RWPE2 (cell line): ENCODE measurements at regions not wholly inside any gene's neighbourhood (a gene's known extent, or its start where the extent isn't known, plus 50 kb on each side); places are given as distances from the start of the nearest gene placed in this dataset.

ENCODE experiments used
- ATAC-seq: fragments of 200-7000 bp; cut with Tn5 transposase; 3 replicates; pipeline ENCODE4 v1.9.1; 2021; ENCODE audit warnings: low read depth
- DNase-seq: peaks from one replicate; pipeline ENCODE4 v3.0.0-alpha.2; 2020; ENCODE audit warnings: low spot score
- H3K27ac ChIP-seq: fragments of 450-650 bp; 2 replicates; pipeline ENCODE4 v1.5.1; 2017; ENCODE audit warnings: mild to moderate bottlenecking; ENCODE audit not compliant: poor library complexity, severe bottlenecking
- H3K27me3 ChIP-seq: fragments of 250-450 bp; sonication (Bioruptor Pico); 2 replicates; pipeline ENCODE4 v1.5.1; 2021; ENCODE audit warnings: mild to moderate bottlenecking, moderate library complexity; ENCODE audit not compliant: insufficient read depth, poor library complexity, severe bottlenecking
- H3K36me3 ChIP-seq: fragments of 250-450 bp; sonication (Bioruptor Pico); 2 replicates; pipeline ENCODE4 v1.5.1; 2020; ENCODE audit warnings: low read depth, mild to moderate bottlenecking, moderate library complexity
- H3K4me1 ChIP-seq: fragments of 250-450 bp; sonication (Bioruptor Pico); 2 replicates; pipeline ENCODE4 v1.5.1; 2021; ENCODE audit warnings: mild to moderate bottlenecking, moderate library complexity; ENCODE audit not compliant: insufficient read depth, poor library complexity, severe bottlenecking
- H3K4me3 ChIP-seq: fragments of 250-450 bp; sonication (Bioruptor Pico); 2 replicates; pipeline ENCODE4 v1.5.1; 2021; ENCODE audit warnings: mild to moderate bottlenecking, moderate library complexity; ENCODE audit not compliant: severe bottlenecking
- H3K9me3 ChIP-seq: fragments of 250-450 bp; sonication (Bioruptor Pico); 2 replicates; pipeline ENCODE4 v1.5.1; 2021; ENCODE audit warnings: mild to moderate bottlenecking, moderate library complexity; ENCODE audit not compliant: severe bottlenecking
- TF ChIP-seq, protein P1 (sequence below): fragments of 450-650 bp; IDR thresholded peaks from one replicate; pipeline ENCODE4 v1.5.1; 2017; ENCODE audit warnings: mild to moderate bottlenecking, moderate library complexity; ENCODE audit not compliant: poor library complexity, severe bottlenecking

DNA sequence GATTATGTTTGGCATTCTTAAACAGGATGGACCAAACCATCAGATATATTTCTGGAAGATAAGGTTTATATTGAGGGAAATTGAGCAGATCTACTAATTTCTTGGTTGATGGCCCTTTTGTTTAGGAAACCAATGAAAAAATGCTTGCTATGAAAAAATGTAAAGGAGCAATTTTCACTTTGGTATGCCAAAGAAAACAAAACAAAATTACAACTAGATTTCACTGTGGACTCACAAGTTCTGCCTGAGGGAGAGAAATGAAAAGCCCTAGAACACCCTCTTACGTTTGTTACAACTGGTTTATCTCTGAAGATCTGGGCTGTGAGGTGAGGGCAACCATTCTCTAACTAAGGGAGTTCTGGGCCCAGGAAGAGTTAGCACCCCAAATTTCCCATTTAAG is 122.5 kb upstream of the IL15 start:
- H3K4me3 ChIP-seq: no peak overlapping the region
- ATAC-seq: no peak
- no peaks in the 10 kb centered on the region for H3K4me1 ChIP-seq
- DNase-seq: no peak
- H3K36me3 ChIP-seq: no peaks in the 10 kb centered on the region
- H3K9me3 ChIP-seq: no peaks in the 10 kb centered on the region
- H3K27ac ChIP-seq: no peak overlapping the region
- H3K27me3 ChIP-seq: no peaks in the 10 kb centered on the region
- TF ChIP-seq, protein P1, sequence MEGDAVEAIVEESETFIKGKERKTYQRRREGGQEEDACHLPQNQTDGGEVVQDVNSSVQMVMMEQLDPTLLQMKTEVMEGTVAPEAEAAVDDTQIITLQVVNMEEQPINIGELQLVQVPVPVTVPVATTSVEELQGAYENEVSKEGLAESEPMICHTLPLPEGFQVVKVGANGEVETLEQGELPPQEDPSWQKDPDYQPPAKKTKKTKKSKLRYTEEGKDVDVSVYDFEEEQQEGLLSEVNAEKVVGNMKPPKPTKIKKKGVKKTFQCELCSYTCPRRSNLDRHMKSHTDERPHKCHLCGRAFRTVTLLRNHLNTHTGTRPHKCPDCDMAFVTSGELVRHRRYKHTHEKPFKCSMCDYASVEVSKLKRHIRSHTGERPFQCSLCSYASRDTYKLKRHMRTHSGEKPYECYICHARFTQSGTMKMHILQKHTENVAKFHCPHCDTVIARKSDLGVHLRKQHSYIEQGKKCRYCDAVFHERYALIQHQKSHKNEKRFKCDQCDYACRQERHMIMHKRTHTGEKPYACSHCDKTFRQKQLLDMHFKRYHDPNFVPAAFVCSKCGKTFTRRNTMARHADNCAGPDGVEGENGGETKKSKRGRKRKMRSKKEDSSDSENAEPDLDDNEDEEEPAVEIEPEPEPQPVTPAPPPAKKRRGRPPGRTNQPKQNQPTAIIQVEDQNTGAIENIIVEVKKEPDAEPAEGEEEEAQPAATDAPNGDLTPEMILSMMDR: no peak

DNA sequence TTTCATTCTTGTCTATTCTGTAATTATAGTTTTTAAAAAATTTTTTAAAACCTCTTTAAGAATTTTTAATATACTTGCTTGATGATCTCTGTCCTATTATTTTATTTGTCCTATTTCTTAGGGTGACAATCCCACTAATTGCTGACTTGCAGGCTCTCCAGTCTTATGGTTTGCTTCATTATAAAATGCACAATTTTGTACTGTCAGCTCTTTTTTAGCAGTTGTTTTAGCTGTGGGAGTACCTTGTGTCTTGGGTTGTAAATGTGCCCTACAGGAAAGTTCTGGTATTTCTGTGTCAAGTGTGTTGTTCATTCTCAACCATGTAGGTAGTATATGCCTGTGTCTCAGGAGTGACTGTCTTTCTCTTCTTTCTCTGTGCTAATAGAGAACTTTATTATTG is 118.2 kb upstream of the IL15 start:
- TF ChIP-seq, protein P1: no peak
- Histone ChIP-seq H3K4me3 (no peak overlapping the region), H3K9me3 (no peaks in the 10 kb centered on the region), H3K27me3 (no peaks in the 10 kb centered on the region), H3K36me3 (no peaks in the 10 kb centered on the region), H3K4me1 (no peaks in the 10 kb centered on the region), H3K27ac (no peak overlapping the region)
- DNase-seq: no peak
- ATAC-seq: no peak

DNA sequence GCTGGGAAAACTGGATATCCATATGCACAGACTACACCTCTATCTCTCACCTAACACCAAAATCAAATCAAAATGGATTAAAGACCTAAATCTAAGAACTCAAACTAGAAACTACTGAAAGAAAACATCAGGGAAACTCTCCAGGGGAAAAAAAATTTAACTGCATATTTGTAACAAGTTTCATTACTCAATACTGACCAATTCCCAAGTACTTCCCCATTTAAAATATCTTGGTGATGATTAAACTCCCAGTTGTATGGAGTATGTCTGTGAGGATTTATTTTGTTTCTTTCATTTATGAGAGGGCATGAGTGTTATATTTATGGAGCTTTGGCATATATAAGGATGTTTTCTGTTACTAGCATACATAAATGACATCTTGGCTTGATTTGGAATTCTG is 112.3 kb upstream of the IL15 start:
- H3K27me3 ChIP-seq: no peaks in the 10 kb centered on the region
- DNase-seq: no peak
- no peaks in the 10 kb centered on the region for H3K9me3 ChIP-seq
- no peaks in the 10 kb centered on the region for H3K4me1 ChIP-seq
- H3K4me3 ChIP-seq: no peak overlapping the region
- TF ChIP-seq, protein P1: no peak
- ATAC-seq: no peak
- no peaks in the 10 kb centered on the region for H3K36me3 ChIP-seq
- no peak overlapping the region for H3K27ac ChIP-seq

DNA sequence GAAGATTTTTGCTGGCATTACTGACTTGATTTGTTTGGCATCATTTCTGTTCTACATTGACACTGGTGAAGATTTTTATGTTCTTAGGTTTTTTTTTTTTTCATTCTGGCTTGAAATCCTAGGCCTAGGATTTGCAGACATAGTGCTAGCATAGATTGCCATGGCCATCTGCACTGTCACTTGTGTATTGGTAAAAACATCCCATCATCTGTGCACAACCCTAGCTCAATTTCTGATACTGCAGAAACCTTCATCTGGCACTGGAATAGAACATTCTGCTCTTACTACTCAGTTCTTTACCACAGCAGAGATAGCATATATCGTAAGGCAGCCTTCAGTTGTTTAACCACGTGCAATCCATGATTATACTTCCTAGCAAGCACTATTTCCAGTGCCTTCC is 111.5 kb upstream of the IL15 start:
- H3K27ac ChIP-seq: no peak overlapping the region
- no peak overlapping the region for H3K4me3 ChIP-seq
- no peaks in the 10 kb centered on the region for H3K4me1 ChIP-seq
- H3K36me3 ChIP-seq: no peaks in the 10 kb centered on the region
- H3K9me3 ChIP-seq: no peaks in the 10 kb centered on the region
- H3K27me3 ChIP-seq: no peaks in the 10 kb centered on the region
- TF ChIP-seq, protein P1: no peak
- ATAC-seq (no peak), DNase-seq (no peak)

DNA sequence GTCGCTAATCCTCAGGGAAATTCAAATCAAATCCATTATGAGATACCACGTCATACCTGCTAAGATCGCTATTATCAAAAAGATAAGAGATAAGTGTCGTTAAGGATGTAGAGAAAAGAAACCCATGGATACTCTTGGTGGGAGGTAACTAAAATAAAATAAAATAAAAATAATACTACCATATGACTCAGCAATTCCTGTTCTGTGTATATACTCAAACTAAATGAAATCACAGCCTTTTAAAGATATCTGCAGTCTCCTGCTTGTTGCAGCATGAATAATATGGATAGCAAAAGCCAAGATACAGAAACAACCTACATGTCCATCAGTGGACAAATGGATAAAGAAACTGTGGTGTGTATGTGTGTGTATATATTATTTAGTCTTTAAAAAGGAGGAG is 105.8 kb upstream of the IL15 start:
- Histone ChIP-seq H3K27me3 (no peaks in the 10 kb centered on the region), H3K27ac (no peak overlapping the region), H3K9me3 (no peaks in the 10 kb centered on the region), H3K4me1 (no peaks in the 10 kb centered on the region), H3K36me3 (no peaks in the 10 kb centered on the region), H3K4me3 (no peak overlapping the region)
- no peak for ATAC-seq
- DNase-seq: no peak
- TF ChIP-seq, protein P1: no peak
